ENCODE measurements at regions not wholly inside any gene's neighbourhood (a gene's known extent, or its start where the extent isn't known, plus 50 kb on each side); places are given as distances from the start of the nearest gene placed in this dataset.

- no peak for DNase-seq
These were observed 1158.5 kb downstream of the CDH18 start for GRCh38 chr5:18829539-18829938.

GRCh38 chr5:18850216-18850615, 1137.8 kb downstream of the CDH18 start:
- no peak for DNase-seq

- DNase-seq = no peak
These were observed 1115.0 kb downstream of the CDH18 start for GRCh38 chr5:18872978-18873377.

GRCh38 chr5:18876565-18876964, 1111.4 kb downstream of the CDH18 start:
- no peak for DNase-seq

GRCh38 chr5:18881615-18882014, 1106.4 kb downstream of the CDH18 start:
- no peak for DNase-seq

- DNase-seq = no peak
These were observed 1105.8 kb downstream of the CDH18 start for GRCh38 chr5:18882154-18882553.

- no peak for DNase-seq
These were observed 1099.2 kb downstream of the CDH18 start for GRCh38 chr5:18888821-18889220.

GRCh38 chr5:18900644-18901043, 1087.4 kb downstream of the CDH18 start:
- no peak for DNase-seq

- DNase-seq = no peak
These were observed 1067.0 kb downstream of the CDH18 start for GRCh38 chr5:18920966-18921365.

GRCh38 chr5:18932081-18932480, 1055.9 kb downstream of the CDH18 start:
- DNase-seq = no peak

- DNase-seq = no peak
These were observed 1043.2 kb downstream of the CDH18 start for GRCh38 chr5:18944771-18945170.

- DNase-seq = no peak
These were observed 1033.8 kb downstream of the CDH18 start for GRCh38 chr5:18954239-18954638.

GRCh38 chr5:18959535-18959934, 1028.5 kb downstream of the CDH18 start:
- no peak for DNase-seq

- DNase-seq = no peak
These were observed 1026.8 kb downstream of the CDH18 start for GRCh38 chr5:18961234-18961633.

- no peak for DNase-seq
These were observed 1022.1 kb downstream of the CDH18 start for GRCh38 chr5:18965893-18966292.

GRCh38 chr5:18967637-18968036, 1020.4 kb downstream of the CDH18 start:
- DNase-seq = no peak

GRCh38 chr5:18968966-18969365, 1019.0 kb downstream of the CDH18 start:
- no peak for DNase-seq

GRCh38 chr5:18970000-18970399, 1018.0 kb downstream of the CDH18 start:
- DNase-seq = no peak

GRCh38 chr5:18972177-18972576, 1015.8 kb downstream of the CDH18 start:
- DNase-seq = peak; percentile 22

- DNase-seq = no peak
These were observed 1012.4 kb downstream of the CDH18 start for GRCh38 chr5:18975624-18976023.

GRCh38 chr5:18977880-18978279, 1010.1 kb downstream of the CDH18 start:
- DNase-seq = no peak

- DNase-seq = no peak
These were observed 1003.4 kb downstream of the CDH18 start for GRCh38 chr5:18984559-18985080.

- no peak for DNase-seq
These were observed 1002.7 kb downstream of the CDH18 start for GRCh38 chr5:18985171-18985758.

GRCh38 chr5:18987101-18987500, 1000.9 kb downstream of the CDH18 start:
- no peak for DNase-seq

GRCh38 chr5:18990852-18991251, 997.1 kb downstream of the CDH18 start:
- no peak for DNase-seq
